Hepatocyte (in vitro differentiated cells): ENCODE measurements at regions not wholly inside any gene's neighbourhood (a gene's known extent, or its start where the extent isn't known, plus 50 kb on each side); places are given as distances from the start of the nearest gene placed in this dataset.
"Not testable (repeated sequence)": the region's sequence is repeated elsewhere in the genome, so short reads cannot be mapped to it uniquely, and the experiment has no call there.

Experiments used
- DNase-seq: peaks from one replicate; pipeline ENCODE4 v3.0.0-alpha.2; 2016; ENCODE audit warnings: low spot score
- H2AFZ ChIP-seq: fragments of 200-600 bp; sonication (generic); 2 replicates; pipeline ENCODE4 v1.6.0; 2016; ENCODE audit warnings: antibody characterized with exemption, mild to moderate bottlenecking
- H3K27ac ChIP-seq: fragments of 200-600 bp; sonication (generic); 2 replicates; pipeline ENCODE4 v1.5.1; 2016; ENCODE audit warnings: mild to moderate bottlenecking
- H3K27me3 ChIP-seq: fragments of 200-600 bp; sonication (generic); 2 replicates; pipeline ENCODE4 v1.6.1; 2016
- H3K36me3 ChIP-seq: fragments of 200-600 bp; sonication (generic); replicated peaks from 2 replicates; pipeline ENCODE4 v1.5.1; 2016; ENCODE audit warnings: low read depth; ENCODE audit not compliant: insufficient read depth
- H3K4me1 ChIP-seq: fragments of 200-600 bp; sonication (generic); 2 replicates; pipeline ENCODE4 v1.5.1; 2016; ENCODE audit warnings: mild to moderate bottlenecking, moderate library complexity; ENCODE audit not compliant: insufficient read depth
- H3K4me2 ChIP-seq: fragments of 200-600 bp; sonication (generic); 2 replicates; pipeline ENCODE4 v1.6.0; 2016
- H3K4me3 ChIP-seq: fragments of 200-600 bp; sonication (generic); 2 replicates; pipeline ENCODE4 v1.5.1; 2016; ENCODE audit warnings: mild to moderate bottlenecking
- H3K79me2 ChIP-seq: fragments of 200-600 bp; sonication (generic); 2 replicates; pipeline ENCODE4 v1.6.0; 2017; ENCODE audit warnings: mild to moderate bottlenecking
- H3K9me2 ChIP-seq: fragments of 200-600 bp; sonication (generic); replicated peaks from 2 replicates; pipeline ENCODE4 v1.6.0; 2017; ENCODE audit warnings: mild to moderate bottlenecking; ENCODE audit not compliant: insufficient read depth
- H3K9me3 ChIP-seq: fragments of 200-600 bp; sonication (generic); 2 replicates; pipeline ENCODE4 v1.5.1; 2016; ENCODE audit warnings: low read depth, mild to moderate bottlenecking
- H4K20me1 ChIP-seq: fragments of 200-600 bp; sonication (generic); 2 replicates; pipeline ENCODE4 v1.6.0; 2016; ENCODE audit warnings: mild to moderate bottlenecking; ENCODE audit not compliant: insufficient read depth, poor library complexity, severe bottlenecking
- CTCF ChIP-seq: fragments of 200-600 bp; sonication (generic); IDR thresholded peaks from 2 replicates; pipeline ENCODE4 v1.5.1; 2016; ENCODE audit warnings: antibody characterized with exemption, mild to moderate bottlenecking; ENCODE audit not compliant: poor library complexity
- EZH2 ChIP-seq: fragments of 200-600 bp; sonication (generic); IDR thresholded peaks from 2 replicates; pipeline ENCODE4 v1.6.1; 2016; ENCODE audit warnings: antibody characterized with exemption, mild to moderate bottlenecking, borderline replicate concordance
- EZH2phosphoT487 ChIP-seq: fragments of 200-600 bp; sonication (generic); IDR thresholded peaks from one replicate; pipeline ENCODE4 v1.6.1; 2018; ENCODE audit warnings: antibody characterized with exemption, mild to moderate bottlenecking, low read depth, moderate library complexity; ENCODE audit not compliant: unreplicated experiment, severe bottlenecking
- WGBS: methylation state at CpG from one replicate; pipeline ENCODE4 v1.1.6; 2016; ENCODE audit warnings: low lambda C conversion rate; ENCODE audit errors: missing lambda C conversion rate; 5-methylcytosine and 5-hydroxymethylcytosine counted together

- H3K4me3 ChIP-seq = no peak overlapping the region
- no peaks in the 10 kb centered on the region for H3K27me3 ChIP-seq
- no peaks in the 10 kb centered on the region for H3K9me3 ChIP-seq
- no peak overlapping the region for H2AFZ ChIP-seq
- no peak overlapping the region for H3K27ac ChIP-seq
- no peak for DNase-seq
- no peaks in the 10 kb centered on the region for H4K20me1 ChIP-seq
- H3K79me2 ChIP-seq = no peaks in the 10 kb centered on the region
- H3K4me2 ChIP-seq = no peak overlapping the region
- no peaks in the 10 kb centered on the region for H3K9me2 ChIP-seq
- H3K4me1 ChIP-seq = no peaks in the 10 kb centered on the region
- no peak for TF ChIP-seq CTCF
- no peak for TF ChIP-seq EZH2
- TF ChIP-seq EZH2phosphoT487 = no peak
- no peaks in the 10 kb centered on the region for H3K36me3 ChIP-seq
- 92% methylated on average over 2 of the region's 2 CpGs for WGBS
These were observed 122.8 kb upstream of the HS3ST4 start for GRCh38 chr16:25568991-25569390.

GRCh38 chr16:25566183-25566582 lies 125.6 kb upstream of the HS3ST4 start:
- TF ChIP-seq EZH2phosphoT487 = no peak
- TF ChIP-seq EZH2 = no peak
- TF ChIP-seq CTCF = no peak
- no peaks in the 10 kb centered on the region for H3K27me3 ChIP-seq
- no peaks in the 10 kb centered on the region for H4K20me1 ChIP-seq
- DNase-seq = no peak
- H3K4me1 ChIP-seq = no peaks in the 10 kb centered on the region
- no peak overlapping the region for H2AFZ ChIP-seq
- WGBS = 90% methylated on average over 3 of the region's 3 CpGs
- no peak overlapping the region for H3K27ac ChIP-seq
- no peak overlapping the region for H3K4me2 ChIP-seq
- no peaks in the 10 kb centered on the region for H3K79me2 ChIP-seq
- H3K36me3 ChIP-seq = no peaks in the 10 kb centered on the region
- H3K9me2 ChIP-seq = no peaks in the 10 kb centered on the region
- H3K9me3 ChIP-seq = no peaks in the 10 kb centered on the region
- no peak overlapping the region for H3K4me3 ChIP-seq

GRCh38 chr16:25563700-25564099 lies 128.1 kb upstream of the HS3ST4 start:
- no peak overlapping the region for H3K4me3 ChIP-seq
- H4K20me1 ChIP-seq = no peaks in the 10 kb centered on the region
- WGBS = 86% methylated on average over 4 of the region's 4 CpGs
- no peaks in the 10 kb centered on the region for H3K9me3 ChIP-seq
- H3K27me3 ChIP-seq = no peaks in the 10 kb centered on the region
- DNase-seq = no peak
- no peak overlapping the region for H3K4me2 ChIP-seq
- no peaks in the 10 kb centered on the region for H3K79me2 ChIP-seq
- H2AFZ ChIP-seq = no peak overlapping the region
- H3K9me2 ChIP-seq = no peaks in the 10 kb centered on the region
- H3K4me1 ChIP-seq = no peaks in the 10 kb centered on the region
- no peak for TF ChIP-seq EZH2
- TF ChIP-seq EZH2phosphoT487 = no peak
- TF ChIP-seq CTCF = no peak
- no peaks in the 10 kb centered on the region for H3K36me3 ChIP-seq
- no peak overlapping the region for H3K27ac ChIP-seq

GRCh38 chr16:25561723-25562122 lies 130.0 kb upstream of the HS3ST4 start:
- not testable (repeated sequence) for H3K4me2 ChIP-seq, H3K9me3 ChIP-seq, H3K4me3 ChIP-seq, H3K79me2 ChIP-seq, H3K27me3 ChIP-seq, H3K36me3 ChIP-seq, H2AFZ ChIP-seq, H3K9me2 ChIP-seq, H3K27ac ChIP-seq, DNase-seq, H3K4me1 ChIP-seq, H4K20me1 ChIP-seq
- 97% methylated on average over 3 of the region's 3 CpGs for WGBS

- H3K27me3 ChIP-seq, DNase-seq: not testable (repeated sequence)
These were observed 134.8 kb upstream of the HS3ST4 start for GRCh38 chr16:25556968-25557312.

GRCh38 chr16:25556289-25556967 lies 135.3 kb upstream of the HS3ST4 start:
- 73% methylated on average over 15 of the region's 15 CpGs for WGBS
- DNase-seq = peak; percentile 25
- H3K4me3 ChIP-seq, H3K27me3 ChIP-seq, H4K20me1 ChIP-seq, H3K9me2 ChIP-seq, H3K9me3 ChIP-seq, H3K4me2 ChIP-seq, H3K36me3 ChIP-seq, H3K79me2 ChIP-seq, H2AFZ ChIP-seq, H3K27ac ChIP-seq: not testable (repeated sequence)
- H3K4me1 ChIP-seq = peaks cover 12% of the 10 kb centered on the region

More at GRCh38 chr16:25556968-25557312, 134.8 kb upstream of the HS3ST4 start:
- not testable (repeated sequence) for H4K20me1 ChIP-seq, H3K36me3 ChIP-seq, H3K9me3 ChIP-seq, H3K79me2 ChIP-seq, H3K9me2 ChIP-seq, H3K4me2 ChIP-seq, H3K4me3 ChIP-seq, H3K27ac ChIP-seq, H2AFZ ChIP-seq
- 75% methylated on average over 4 of the region's 4 CpGs for WGBS
- H3K4me1 ChIP-seq = peaks cover 12% of the 10 kb centered on the region
